Tibial nerve (tissue), 4 donors: ENCODE measurements at regions not wholly inside any gene's neighbourhood (a gene's known extent, or its start where the extent isn't known, plus 50 kb on each side); places are given as distances from the start of the nearest gene placed in this dataset.

ENCODE experiments used
- DNase-seq, 2 donors: peaks; one replicate each; pipeline ENCODE4 v3.0.0-alpha.2; 2019; ENCODE audit warnings: low spot score in 2 of 2
- H3K27ac ChIP-seq, 4 donors: fragments of 200-600 bp; sonication (generic) in 3 of 4; one replicate each; pipeline ENCODE4 v1.5.1; 2017 to 2019; ENCODE audit warnings: mild to moderate bottlenecking in 1 of 4
- H3K27me3 ChIP-seq, 2 donors: fragments of 200-600 bp; sonication (generic) in 1 of 2; one replicate each; pipeline versions ENCODE4 v1.5.1 to v1.6.0; 2017 to 2019
- H3K36me3 ChIP-seq, 3 donors: fragments of 200-600 bp; sonication (generic); one replicate each; pipeline ENCODE4 v1.5.1; 2018 to 2019
- H3K4me1 ChIP-seq, 4 donors: fragments of 200-600 bp; sonication (generic) in 3 of 4; one replicate each; pipeline ENCODE4 v1.5.1; 2017 to 2019
- H3K4me3 ChIP-seq, 4 donors: fragments of 200-600 bp; sonication (generic) in 3 of 4; one replicate each; pipeline ENCODE4 v1.5.1; 2017 to 2019; ENCODE audit warnings: mild to moderate bottlenecking in 1 of 4, moderate library complexity in 1 of 4
- H3K9me3 ChIP-seq, 4 donors: fragments of 200-600 bp; sonication (generic) in 3 of 4; one replicate each; pipeline ENCODE4 v1.5.1; 2017 to 2019
- EP300 ChIP-seq, 2 donors: sonication (generic); formaldehyde crosslinking; IDR thresholded peaks; one replicate each; pipeline ENCODE4 v1.6.1; 2017; ENCODE audit warnings: antibody characterized with exemption in 2 of 2, mild to moderate bottlenecking in 1 of 2
- POLR2A ChIP-seq, 2 donors: fragments of 450-650 bp; IDR thresholded peaks; one replicate each; pipeline ENCODE4 v1.6.1; 2017; ENCODE audit warnings: antibody characterized with exemption in 2 of 2, mild to moderate bottlenecking in 2 of 2, moderate library complexity in 2 of 2
- WGBS, 2 donors: methylation state at CpG; one replicate each; pipeline ENCODE4 v1.1.5; 2018; 5-methylcytosine and 5-hydroxymethylcytosine counted together
- TF ChIP-seq, protein P1 (sequence below), 5 experiments: fragments of 200-600 bp in 3 of 5; fragments of 450-650 bp in 2 of 5; sonication (generic) in 3 of 5; IDR thresholded peaks; one replicate each; pipeline ENCODE4 v1.5.1; 2016 to 2019; ENCODE audit warnings: antibody characterized with exemption in 5 of 5, mild to moderate bottlenecking in 3 of 5, moderate library complexity in 2 of 5

DNA sequence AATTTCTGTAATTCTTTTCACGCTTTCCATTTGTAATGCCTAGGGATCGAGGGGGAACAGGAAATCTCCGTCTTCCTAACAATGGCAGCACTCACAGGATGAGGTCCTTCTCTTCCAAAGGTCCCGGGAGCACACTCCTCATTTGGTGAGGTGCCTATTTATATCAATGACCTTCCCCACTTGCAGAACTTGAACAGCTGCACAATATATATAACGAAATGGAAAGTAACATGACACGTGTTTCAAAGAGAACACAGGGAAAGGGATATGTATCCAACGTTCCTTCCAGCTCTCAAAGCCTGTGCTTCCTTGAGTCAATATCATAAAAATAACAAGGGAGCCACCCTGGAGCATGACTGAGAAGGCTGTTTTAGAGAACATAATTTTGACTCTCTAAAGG is 78.6 kb upstream of the RBM24 start:
- no peak for TF ChIP-seq EP300 (IDR thresholded peaks at IDR 0.05)
- TF ChIP-seq, protein P1, sequence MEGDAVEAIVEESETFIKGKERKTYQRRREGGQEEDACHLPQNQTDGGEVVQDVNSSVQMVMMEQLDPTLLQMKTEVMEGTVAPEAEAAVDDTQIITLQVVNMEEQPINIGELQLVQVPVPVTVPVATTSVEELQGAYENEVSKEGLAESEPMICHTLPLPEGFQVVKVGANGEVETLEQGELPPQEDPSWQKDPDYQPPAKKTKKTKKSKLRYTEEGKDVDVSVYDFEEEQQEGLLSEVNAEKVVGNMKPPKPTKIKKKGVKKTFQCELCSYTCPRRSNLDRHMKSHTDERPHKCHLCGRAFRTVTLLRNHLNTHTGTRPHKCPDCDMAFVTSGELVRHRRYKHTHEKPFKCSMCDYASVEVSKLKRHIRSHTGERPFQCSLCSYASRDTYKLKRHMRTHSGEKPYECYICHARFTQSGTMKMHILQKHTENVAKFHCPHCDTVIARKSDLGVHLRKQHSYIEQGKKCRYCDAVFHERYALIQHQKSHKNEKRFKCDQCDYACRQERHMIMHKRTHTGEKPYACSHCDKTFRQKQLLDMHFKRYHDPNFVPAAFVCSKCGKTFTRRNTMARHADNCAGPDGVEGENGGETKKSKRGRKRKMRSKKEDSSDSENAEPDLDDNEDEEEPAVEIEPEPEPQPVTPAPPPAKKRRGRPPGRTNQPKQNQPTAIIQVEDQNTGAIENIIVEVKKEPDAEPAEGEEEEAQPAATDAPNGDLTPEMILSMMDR (IDR thresholded peaks at IDR 0.05) = no peak
- no peak for TF ChIP-seq POLR2A (IDR thresholded peaks at IDR 0.05)
- 27 to 35% methylated on average over 7 of the region's 7 CpGs for WGBS, 2 donors

DNA sequence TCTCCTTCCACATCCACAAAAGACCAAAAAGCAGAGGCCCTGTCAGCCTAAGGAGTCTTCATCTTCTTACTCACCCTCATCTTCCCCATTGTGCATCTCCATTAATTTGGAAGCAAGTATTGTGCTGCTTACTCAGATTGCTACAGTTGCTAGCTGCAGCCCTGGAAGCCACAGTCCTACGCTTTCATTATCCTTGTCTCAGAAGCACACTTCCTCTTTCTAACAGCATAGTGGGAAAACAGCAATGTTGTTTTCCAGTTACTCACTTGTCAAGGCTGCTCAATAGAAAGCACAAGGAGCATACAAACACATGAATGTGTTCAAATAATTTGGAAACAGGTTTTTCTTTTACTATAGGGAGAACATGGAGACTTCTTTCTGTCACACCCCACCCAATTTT is 76.6 kb upstream of the RBM24 start:
- H3K27ac ChIP-seq = no peak overlapping the region
- no peaks in the 10 kb centered on the region for H3K27me3 ChIP-seq
- no peak overlapping the region for H3K4me3 ChIP-seq
- 79 to 88% methylated on average over 1 of the region's 1 CpG for WGBS, 2 donors
- H3K36me3 ChIP-seq = no peaks in the 10 kb centered on the region
- TF ChIP-seq EP300 (IDR thresholded peaks at IDR 0.05) (no peak), POLR2A (IDR thresholded peaks at IDR 0.05) (no peak)
- no peak for DNase-seq
- H3K4me1 ChIP-seq = no peaks in the 10 kb centered on the region
- H3K9me3 ChIP-seq = peaks cover 0 to 13% (median 0%) of the 10 kb centered on the region in 4 donors

More for the DNA sequence above, 78.6 kb upstream of the RBM24 start:
- no peaks in the 10 kb centered on the region for H3K27me3 ChIP-seq
- H3K9me3 ChIP-seq = peaks cover 0 to 13% (median 0%) of the 10 kb centered on the region in 4 donors
- H3K4me3 ChIP-seq = no peak overlapping the region
- no peaks in the 10 kb centered on the region for H3K36me3 ChIP-seq
- no peaks in the 10 kb centered on the region for H3K4me1 ChIP-seq
- DNase-seq = no peak
- H3K27ac ChIP-seq = no peak overlapping the region

GRCh38 chr6:17206566-17207072 is 74.5 kb upstream of the RBM24 start:
- Histone ChIP-seq H3K27ac (no peak overlapping the region), H3K4me3 (no peak overlapping the region), H3K36me3 (no peaks in the 10 kb centered on the region), H3K9me3 (peaks cover 0 to 11% (median 0%) of the 10 kb centered on the region in 4 donors), H3K27me3 (no peaks in the 10 kb centered on the region), H3K4me1 (no peaks in the 10 kb centered on the region)
- DNase-seq = no peak
- TF ChIP-seq, protein P1 (IDR thresholded peaks at IDR 0.05) = no peak
- TF ChIP-seq POLR2A (IDR thresholded peaks at IDR 0.05) = no peak
- no peak for TF ChIP-seq EP300 (IDR thresholded peaks at IDR 0.05)
- 96% methylated on average over 14 to 21 of the region's 22 CpGs for WGBS, 2 donors

- H3K36me3 ChIP-seq = no peaks in the 10 kb centered on the region
- TF ChIP-seq, protein P1 (IDR thresholded peaks at IDR 0.05) = no peak
- no peak for TF ChIP-seq EP300 (IDR thresholded peaks at IDR 0.05)
- TF ChIP-seq POLR2A (IDR thresholded peaks at IDR 0.05) = no peak
- H3K27me3 ChIP-seq = no peaks in the 10 kb centered on the region
- H3K27ac ChIP-seq = no peak overlapping the region
- H3K9me3 ChIP-seq = peaks cover 0 to 11% (median 0%) of the 10 kb centered on the region in 4 donors
- no peak for DNase-seq
- H3K4me3 ChIP-seq = no peak overlapping the region
- WGBS, 2 donors = 87 to 90% methylated on average over 2 of the region's 2 CpGs
- peaks cover 0 to 6% (median 0%) of the 10 kb centered on the region in 4 donors for H3K4me1 ChIP-seq
Measured at GRCh38 chr6:17207281-17207680, 73.9 kb upstream of the RBM24 start.

DNA sequence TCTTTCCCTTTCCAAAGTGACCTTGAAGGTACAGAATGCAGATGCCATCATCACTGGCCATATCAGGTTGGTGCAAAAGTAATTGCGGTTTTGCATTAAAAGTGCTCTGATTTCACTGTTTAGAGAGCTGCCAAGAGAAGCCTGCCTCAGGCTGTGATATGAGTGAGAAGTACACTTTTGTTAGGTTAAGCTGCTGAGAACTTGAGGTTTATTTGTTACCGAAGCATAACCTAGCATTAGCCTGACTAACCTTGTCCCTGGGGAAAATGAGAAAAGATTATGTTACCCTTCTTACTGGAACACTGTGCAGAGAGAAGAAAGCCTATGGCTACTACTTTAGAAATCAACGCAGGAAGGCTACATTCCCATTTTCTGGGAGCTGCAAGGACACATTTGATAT is 70.5 kb upstream of the RBM24 start:
- no peaks in the 10 kb centered on the region for H3K36me3 ChIP-seq
- DNase-seq = no peak
- no peak overlapping the region for H3K27ac ChIP-seq
- no peak overlapping the region for H3K4me3 ChIP-seq
- TF ChIP-seq POLR2A (IDR thresholded peaks at IDR 0.05) = no peak
- TF ChIP-seq, protein P1 (IDR thresholded peaks at IDR 0.05) = no peak
- TF ChIP-seq EP300 (IDR thresholded peaks at IDR 0.05) = no peak
- H3K27me3 ChIP-seq = no peaks in the 10 kb centered on the region
- peaks cover 0 to 12% (median 0%) of the 10 kb centered on the region in 4 donors for H3K9me3 ChIP-seq
- 87 to 92% methylated on average over 3 of the region's 3 CpGs for WGBS, 2 donors
- peaks cover 0 to 19% (median 0%) of the 10 kb centered on the region in 4 donors for H3K4me1 ChIP-seq
